ENCODE measurements at regions not wholly inside any gene's neighbourhood (a gene's known extent, or its start where the extent isn't known, plus 50 kb on each side); places are given as distances from the start of the nearest gene placed in this dataset.

DNA sequence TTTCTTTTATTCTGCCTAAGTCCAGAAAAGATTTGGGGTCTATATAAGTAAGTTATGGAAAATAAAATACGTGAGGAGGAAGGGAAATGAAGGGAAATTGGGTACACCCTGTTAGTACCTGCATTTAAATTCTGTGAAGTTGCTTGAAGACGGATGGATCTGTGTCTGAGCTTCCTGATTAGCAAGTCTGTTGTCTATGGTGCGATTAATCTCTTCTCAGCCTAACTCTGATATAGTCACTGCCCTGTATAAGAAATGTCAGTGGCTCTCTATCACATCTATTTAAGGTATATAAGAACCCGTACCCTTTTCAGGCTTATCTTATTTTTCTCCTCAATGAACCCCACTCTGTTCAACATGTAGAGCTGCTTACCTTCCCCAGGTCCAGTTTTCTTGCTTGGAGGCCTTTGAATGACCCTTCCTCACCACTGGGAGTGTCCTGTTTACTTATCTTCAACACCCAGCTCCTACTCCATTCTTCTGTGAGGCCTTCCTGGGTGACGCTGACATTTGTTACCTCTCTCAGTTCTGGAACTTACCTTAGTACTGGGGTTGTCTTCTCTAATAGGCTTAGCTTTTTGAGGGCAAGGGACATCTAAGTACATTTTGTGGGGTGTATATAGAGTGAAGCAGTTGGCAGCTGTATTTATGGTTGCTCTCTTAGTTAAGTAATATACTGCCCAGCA, 149.6 kb upstream of the PRPS1L1 start (continued):
- no peak for TF ChIP-seq JUNB (IDR thresholded peaks at IDR 0.05; ENCODE audit: unreplicated experiment)

DNA sequence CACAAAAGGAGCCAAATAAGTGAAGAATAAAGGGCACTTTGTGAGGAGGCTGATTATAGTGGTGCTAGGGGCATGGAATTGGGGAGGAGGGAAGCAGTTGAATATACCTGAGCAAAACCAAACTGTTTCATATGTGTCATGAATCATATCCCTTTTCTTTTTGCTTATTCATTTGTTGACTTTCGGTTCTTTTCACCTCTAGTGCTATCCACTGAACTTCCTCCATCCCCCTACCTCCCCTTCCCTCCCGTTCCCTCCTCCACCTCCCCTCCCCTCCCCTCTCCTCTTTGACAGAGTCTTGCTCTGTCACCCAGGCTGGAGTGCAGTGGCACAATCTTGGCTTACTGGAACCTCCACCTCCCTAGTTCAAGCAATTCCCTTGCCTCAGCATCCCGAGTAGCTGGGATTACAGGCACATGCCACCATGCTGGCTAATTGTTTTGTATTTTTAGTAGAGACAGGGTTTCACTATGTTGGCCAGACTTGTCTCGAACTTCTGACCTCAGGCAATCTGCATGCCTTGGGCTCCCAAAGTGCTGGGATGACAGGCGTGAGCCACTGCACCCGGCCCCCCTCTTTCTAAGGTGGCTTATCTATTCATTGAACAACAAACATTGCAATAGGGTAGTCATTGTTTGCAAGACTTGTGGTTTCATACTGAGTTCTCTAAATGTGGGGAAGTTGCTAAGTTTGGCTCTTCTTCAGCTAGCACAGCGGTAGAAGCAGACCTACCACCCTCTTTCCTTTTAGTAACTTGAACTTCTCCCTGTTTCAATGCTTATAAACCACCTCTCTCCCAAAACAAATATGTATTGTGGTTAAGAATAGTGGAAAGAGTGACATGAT, 150.4 kb upstream of the PRPS1L1 start:
- ATAC-seq, result no peak
- Histone ChIP-seq H2AFZ (no peak overlapping the region), H4K20me1 (replicated peaks; ENCODE audit: insufficient read depth) (no peaks in the 10 kb centered on the region), H3K4me1 (ENCODE audit: insufficient read depth) (no peaks in the 10 kb centered on the region), H3K9me2 (ENCODE audit: insufficient read depth) (no peaks in the 10 kb centered on the region), H3K4me3 (no peak overlapping the region), H3K27ac (ENCODE audit: low read depth) (no peak overlapping the region), H3F3A (replicated peaks; ENCODE audit: low read depth) (no peaks in the 10 kb centered on the region), H3K4me2 (no peak overlapping the region), H3K36me3 (ENCODE audit: insufficient read depth) (no peaks in the 10 kb centered on the region), H3K79me2 (replicated peaks; ENCODE audit: insufficient read depth) (no peaks in the 10 kb centered on the region), H3K27me3 (ENCODE audit: insufficient read depth) (no peaks in the 10 kb centered on the region)
- no peaks in the 10 kb centered on the region; the same call in 2 of the 3 replicates for H3K4me1 Mint-ChIP-seq
- no peaks in the 10 kb centered on the region; the same call in 2 of the 3 replicates for H3K9me3 Mint-ChIP-seq
- DNase-seq (ENCODE audit: low spot score), result no peak
- no peaks in the 10 kb centered on the region for H3K27me3 Mint-ChIP-seq (ENCODE audit: insufficient read depth, low read depth, poor library complexity)
- H3K27ac Mint-ChIP-seq, result no peak overlapping the region
- H3K36me3 Mint-ChIP-seq (ENCODE audit: low read depth), result no peaks in the 10 kb centered on the region
- no peak overlapping the region for H3K4me3 Mint-ChIP-seq
- no peak for TF ChIP-seq JUNB (IDR thresholded peaks at IDR 0.05; ENCODE audit: unreplicated experiment)
- TF ChIP-seq, protein P1, sequence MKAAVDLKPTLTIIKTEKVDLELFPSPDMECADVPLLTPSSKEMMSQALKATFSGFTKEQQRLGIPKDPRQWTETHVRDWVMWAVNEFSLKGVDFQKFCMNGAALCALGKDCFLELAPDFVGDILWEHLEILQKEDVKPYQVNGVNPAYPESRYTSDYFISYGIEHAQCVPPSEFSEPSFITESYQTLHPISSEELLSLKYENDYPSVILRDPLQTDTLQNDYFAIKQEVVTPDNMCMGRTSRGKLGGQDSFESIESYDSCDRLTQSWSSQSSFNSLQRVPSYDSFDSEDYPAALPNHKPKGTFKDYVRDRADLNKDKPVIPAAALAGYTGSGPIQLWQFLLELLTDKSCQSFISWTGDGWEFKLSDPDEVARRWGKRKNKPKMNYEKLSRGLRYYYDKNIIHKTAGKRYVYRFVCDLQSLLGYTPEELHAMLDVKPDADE (IDR thresholded peaks at IDR 0.05), result no peak
- no peak for TF ChIP-seq EZH2 (IDR thresholded peaks at IDR 0.05; ENCODE audit: low read depth, unreplicated experiment)
- no peak for TF ChIP-seq ZNF331 (CRISPR knock-in tag; IDR thresholded peaks at IDR 0.05; ENCODE audit: low read depth)
- TF ChIP-seq EZH2phosphoT487 (IDR thresholded peaks at IDR 0.05; ENCODE audit: unreplicated experiment), result no peak
- TF ChIP-seq, protein P2, sequence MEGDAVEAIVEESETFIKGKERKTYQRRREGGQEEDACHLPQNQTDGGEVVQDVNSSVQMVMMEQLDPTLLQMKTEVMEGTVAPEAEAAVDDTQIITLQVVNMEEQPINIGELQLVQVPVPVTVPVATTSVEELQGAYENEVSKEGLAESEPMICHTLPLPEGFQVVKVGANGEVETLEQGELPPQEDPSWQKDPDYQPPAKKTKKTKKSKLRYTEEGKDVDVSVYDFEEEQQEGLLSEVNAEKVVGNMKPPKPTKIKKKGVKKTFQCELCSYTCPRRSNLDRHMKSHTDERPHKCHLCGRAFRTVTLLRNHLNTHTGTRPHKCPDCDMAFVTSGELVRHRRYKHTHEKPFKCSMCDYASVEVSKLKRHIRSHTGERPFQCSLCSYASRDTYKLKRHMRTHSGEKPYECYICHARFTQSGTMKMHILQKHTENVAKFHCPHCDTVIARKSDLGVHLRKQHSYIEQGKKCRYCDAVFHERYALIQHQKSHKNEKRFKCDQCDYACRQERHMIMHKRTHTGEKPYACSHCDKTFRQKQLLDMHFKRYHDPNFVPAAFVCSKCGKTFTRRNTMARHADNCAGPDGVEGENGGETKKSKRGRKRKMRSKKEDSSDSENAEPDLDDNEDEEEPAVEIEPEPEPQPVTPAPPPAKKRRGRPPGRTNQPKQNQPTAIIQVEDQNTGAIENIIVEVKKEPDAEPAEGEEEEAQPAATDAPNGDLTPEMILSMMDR (conservative IDR thresholded peaks at IDR 0.05; ENCODE audit: low read depth in 2 of 2), result no peak
- TF ChIP-seq, protein P3, sequence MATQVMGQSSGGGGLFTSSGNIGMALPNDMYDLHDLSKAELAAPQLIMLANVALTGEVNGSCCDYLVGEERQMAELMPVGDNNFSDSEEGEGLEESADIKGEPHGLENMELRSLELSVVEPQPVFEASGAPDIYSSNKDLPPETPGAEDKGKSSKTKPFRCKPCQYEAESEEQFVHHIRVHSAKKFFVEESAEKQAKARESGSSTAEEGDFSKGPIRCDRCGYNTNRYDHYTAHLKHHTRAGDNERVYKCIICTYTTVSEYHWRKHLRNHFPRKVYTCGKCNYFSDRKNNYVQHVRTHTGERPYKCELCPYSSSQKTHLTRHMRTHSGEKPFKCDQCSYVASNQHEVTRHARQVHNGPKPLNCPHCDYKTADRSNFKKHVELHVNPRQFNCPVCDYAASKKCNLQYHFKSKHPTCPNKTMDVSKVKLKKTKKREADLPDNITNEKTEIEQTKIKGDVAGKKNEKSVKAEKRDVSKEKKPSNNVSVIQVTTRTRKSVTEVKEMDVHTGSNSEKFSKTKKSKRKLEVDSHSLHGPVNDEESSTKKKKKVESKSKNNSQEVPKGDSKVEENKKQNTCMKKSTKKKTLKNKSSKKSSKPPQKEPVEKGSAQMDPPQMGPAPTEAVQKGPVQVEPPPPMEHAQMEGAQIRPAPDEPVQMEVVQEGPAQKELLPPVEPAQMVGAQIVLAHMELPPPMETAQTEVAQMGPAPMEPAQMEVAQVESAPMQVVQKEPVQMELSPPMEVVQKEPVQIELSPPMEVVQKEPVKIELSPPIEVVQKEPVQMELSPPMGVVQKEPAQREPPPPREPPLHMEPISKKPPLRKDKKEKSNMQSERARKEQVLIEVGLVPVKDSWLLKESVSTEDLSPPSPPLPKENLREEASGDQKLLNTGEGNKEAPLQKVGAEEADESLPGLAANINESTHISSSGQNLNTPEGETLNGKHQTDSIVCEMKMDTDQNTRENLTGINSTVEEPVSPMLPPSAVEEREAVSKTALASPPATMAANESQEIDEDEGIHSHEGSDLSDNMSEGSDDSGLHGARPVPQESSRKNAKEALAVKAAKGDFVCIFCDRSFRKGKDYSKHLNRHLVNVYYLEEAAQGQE (IDR thresholded peaks at IDR 0.05; ENCODE audit: unreplicated experiment), result no peak
- TF ChIP-seq POLR2AphosphoS5 (IDR thresholded peaks at IDR 0.05; ENCODE audit: low read depth), result no peak
- TF ChIP-seq ZNF114 (CRISPR knock-in tag; IDR thresholded peaks at IDR 0.05), result no peak
- TF ChIP-seq, protein P4, sequence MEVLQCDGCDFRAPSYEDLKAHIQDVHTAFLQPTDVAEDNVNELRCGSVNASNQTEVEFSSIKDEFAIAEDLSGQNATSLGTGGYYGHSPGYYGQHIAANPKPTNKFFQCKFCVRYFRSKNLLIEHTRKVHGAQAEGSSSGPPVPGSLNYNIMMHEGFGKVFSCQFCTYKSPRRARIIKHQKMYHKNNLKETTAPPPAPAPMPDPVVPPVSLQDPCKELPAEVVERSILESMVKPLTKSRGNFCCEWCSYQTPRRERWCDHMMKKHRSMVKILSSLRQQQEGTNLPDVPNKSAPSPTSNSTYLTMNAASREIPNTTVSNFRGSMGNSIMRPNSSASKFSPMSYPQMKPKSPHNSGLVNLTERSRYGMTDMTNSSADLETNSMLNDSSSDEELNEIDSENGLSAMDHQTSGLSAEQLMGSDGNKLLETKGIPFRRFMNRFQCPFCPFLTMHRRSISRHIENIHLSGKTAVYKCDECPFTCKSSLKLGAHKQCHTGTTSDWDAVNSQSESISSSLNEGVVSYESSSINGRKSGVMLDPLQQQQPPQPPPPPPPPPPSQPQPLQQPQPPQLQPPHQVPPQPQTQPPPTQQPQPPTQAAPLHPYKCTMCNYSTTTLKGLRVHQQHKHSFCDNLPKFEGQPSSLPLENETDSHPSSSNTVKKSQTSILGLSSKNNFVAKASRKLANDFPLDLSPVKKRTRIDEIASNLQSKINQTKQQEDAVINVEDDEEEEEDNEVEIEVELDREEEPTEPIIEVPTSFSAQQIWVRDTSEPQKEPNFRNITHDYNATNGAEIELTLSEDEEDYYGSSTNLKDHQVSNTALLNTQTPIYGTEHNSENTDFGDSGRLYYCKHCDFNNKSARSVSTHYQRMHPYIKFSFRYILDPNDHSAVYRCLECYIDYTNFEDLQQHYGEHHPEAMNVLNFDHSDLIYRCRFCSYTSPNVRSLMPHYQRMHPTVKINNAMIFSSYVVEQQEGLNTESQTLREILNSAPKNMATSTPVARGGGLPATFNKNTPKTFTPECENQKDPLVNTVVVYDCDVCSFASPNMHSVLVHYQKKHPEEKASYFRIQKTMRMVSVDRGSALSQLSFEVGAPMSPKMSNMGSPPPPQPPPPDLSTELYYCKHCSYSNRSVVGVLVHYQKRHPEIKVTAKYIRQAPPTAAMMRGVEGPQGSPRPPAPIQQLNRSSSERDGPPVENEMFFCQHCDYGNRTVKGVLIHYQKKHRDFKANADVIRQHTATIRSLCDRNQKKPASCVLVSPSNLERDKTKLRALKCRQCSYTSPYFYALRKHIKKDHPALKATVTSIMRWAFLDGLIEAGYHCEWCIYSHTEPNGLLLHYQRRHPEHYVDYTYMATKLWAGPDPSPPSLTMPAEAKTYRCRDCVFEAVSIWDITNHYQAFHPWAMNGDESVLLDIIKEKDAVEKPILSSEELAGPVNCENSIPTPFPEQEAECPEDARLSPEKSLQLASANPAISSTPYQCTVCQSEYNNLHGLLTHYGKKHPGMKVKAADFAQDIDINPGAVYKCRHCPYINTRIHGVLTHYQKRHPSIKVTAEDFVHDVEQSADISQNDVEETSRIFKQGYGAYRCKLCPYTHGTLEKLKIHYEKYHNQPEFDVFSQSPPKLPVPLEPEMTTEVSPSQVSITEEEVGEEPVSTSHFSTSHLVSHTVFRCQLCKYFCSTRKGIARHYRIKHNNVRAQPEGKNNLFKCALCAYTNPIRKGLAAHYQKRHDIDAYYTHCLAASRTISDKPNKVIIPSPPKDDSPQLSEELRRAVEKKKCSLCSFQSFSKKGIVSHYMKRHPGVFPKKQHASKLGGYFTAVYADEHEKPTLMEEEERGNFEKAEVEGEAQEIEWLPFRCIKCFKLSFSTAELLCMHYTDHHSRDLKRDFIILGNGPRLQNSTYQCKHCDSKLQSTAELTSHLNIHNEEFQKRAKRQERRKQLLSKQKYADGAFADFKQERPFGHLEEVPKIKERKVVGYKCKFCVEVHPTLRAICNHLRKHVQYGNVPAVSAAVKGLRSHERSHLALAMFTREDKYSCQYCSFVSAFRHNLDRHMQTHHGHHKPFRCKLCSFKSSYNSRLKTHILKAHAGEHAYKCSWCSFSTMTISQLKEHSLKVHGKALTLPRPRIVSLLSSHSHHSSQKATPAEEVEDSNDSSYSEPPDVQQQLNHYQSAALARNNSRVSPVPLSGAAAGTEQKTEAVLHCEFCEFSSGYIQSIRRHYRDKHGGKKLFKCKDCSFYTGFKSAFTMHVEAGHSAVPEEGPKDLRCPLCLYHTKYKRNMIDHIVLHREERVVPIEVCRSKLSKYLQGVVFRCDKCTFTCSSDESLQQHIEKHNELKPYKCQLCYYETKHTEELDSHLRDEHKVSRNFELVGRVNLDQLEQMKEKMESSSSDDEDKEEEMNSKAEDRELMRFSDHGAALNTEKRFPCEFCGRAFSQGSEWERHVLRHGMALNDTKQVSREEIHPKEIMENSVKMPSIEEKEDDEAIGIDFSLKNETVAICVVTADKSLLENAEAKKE (CRISPR knock-in tag; IDR thresholded peaks at IDR 0.05), result no peak

Data from GM23338 (cell line).